Cardiac fibroblast (primary cell): ENCODE measurements at regions not wholly inside any gene's neighbourhood (a gene's known extent, or its start where the extent isn't known, plus 50 kb on each side); places are given as distances from the start of the nearest gene placed in this dataset.

Experiments
- DNase-seq, 2 donors: peaks; one replicate each; pipeline versions ENCODE4 v3.0.0 to v3.0.0-alpha.2; 2010; ENCODE audit warnings: low read depth in 2 of 2
- H3K4me3 ChIP-seq, 2 donors: replicated peaks in 1 of 2; 1 replicate in 1 of 2; 2 replicates in 1 of 2; pipeline ENCODE4 v1.5.1; 2011; ENCODE audit warnings: low read depth in 2 of 2, low read length in 2 of 2, mild to moderate bottlenecking in 2 of 2, moderate library complexity in 1 of 2
- CTCF ChIP-seq: IDR thresholded peaks from one replicate; pipeline ENCODE4 v1.5.1; 2011; ENCODE audit warnings: low read depth, mild to moderate bottlenecking, low read length, inconsistent platforms

GRCh38 chr2:181169503-181169902, 189.1 kb downstream of the UBE2E3 start:
- no peak overlapping the region for H3K4me3 ChIP-seq
- peak in 1 of 2 donors; percentile 21 for DNase-seq
- no peak for TF ChIP-seq CTCF

GRCh38 chr2:181170256-181170655, 189.9 kb downstream of the UBE2E3 start:
- no peak overlapping the region for H3K4me3 ChIP-seq
- TF ChIP-seq CTCF = no peak
- no peak for DNase-seq

GRCh38 chr2:181172676-181173075, 192.3 kb downstream of the UBE2E3 start:
- no peak for DNase-seq
- no peak for TF ChIP-seq CTCF
- no peak overlapping the region for H3K4me3 ChIP-seq

GRCh38 chr2:181174611-181175580, 194.5 kb downstream of the UBE2E3 start:
- DNase-seq = peak in 1 of 2 donors; percentile 25
- no peak for TF ChIP-seq CTCF
- H3K4me3 ChIP-seq = no peak overlapping the region

- DNase-seq = peak in 1 of 2 donors; percentile 9
- no peak for TF ChIP-seq CTCF
- no peak overlapping the region for H3K4me3 ChIP-seq
These were observed 196.1 kb downstream of the UBE2E3 start for GRCh38 chr2:181176540-181176939.

GRCh38 chr2:181177376-181177775, 197.0 kb downstream of the UBE2E3 start:
- no peak overlapping the region for H3K4me3 ChIP-seq
- TF ChIP-seq CTCF = no peak
- DNase-seq = peak in 1 of 2 donors; percentile 7
